ENCODE measurements at regions not wholly inside any gene's neighbourhood (a gene's known extent, or its start where the extent isn't known, plus 50 kb on each side); places are given as distances from the start of the nearest gene placed in this dataset.

GRCh38 chr10:53412651-53413050 is 640.1 kb upstream of the MBL2 start:
- Histone ChIP-seq H4K20me1 (ENCODE audit: insufficient read depth, low read length) (no peaks in the 10 kb centered on the region), H3K4me1 (ENCODE audit: insufficient read depth, low read length) (no peaks in the 10 kb centered on the region), H3K79me2 (ENCODE audit: insufficient read depth, low read length) (no peaks in the 10 kb centered on the region), H3K27ac (ENCODE audit: low read depth, low read length) (no peak overlapping the region), H3K36me3 (ENCODE audit: insufficient read depth, low read length) (no peaks in the 10 kb centered on the region), H3K4me2 (ENCODE audit: insufficient read depth, low read length) (no peak overlapping the region), H2AFZ (ENCODE audit: low read length) (no peak overlapping the region), H3K4me3 (ENCODE audit: insufficient read depth, low read length) (no peak overlapping the region), H3K27me3 (ENCODE audit: insufficient read depth, low read length) (no peaks in the 10 kb centered on the region), H3K9me3 (ENCODE audit: low read depth, low read length) (no peaks in the 10 kb centered on the region)
- no peak for TF ChIP-seq CTCF (IDR thresholded peaks at IDR 0.05; ENCODE audit: extremely low read depth, low read depth, low read length)
- no peak for DNase-seq (ENCODE audit: insufficient read length, low spot score, missing footprints)

- H2AFZ ChIP-seq (ENCODE audit: low read length), result no peak overlapping the region
- H3K4me2 ChIP-seq (ENCODE audit: insufficient read depth, low read length), result no peak overlapping the region
- H3K27ac ChIP-seq (ENCODE audit: low read depth, low read length), result no peak overlapping the region
- no peaks in the 10 kb centered on the region for H3K9me3 ChIP-seq (ENCODE audit: low read depth, low read length)
- no peaks in the 10 kb centered on the region for H3K79me2 ChIP-seq (ENCODE audit: insufficient read depth, low read length)
- no peak overlapping the region for H3K4me3 ChIP-seq (ENCODE audit: insufficient read depth, low read length)
- H3K36me3 ChIP-seq (ENCODE audit: insufficient read depth, low read length), result no peaks in the 10 kb centered on the region
- H3K4me1 ChIP-seq (ENCODE audit: insufficient read depth, low read length), result no peaks in the 10 kb centered on the region
- no peaks in the 10 kb centered on the region for H4K20me1 ChIP-seq (ENCODE audit: insufficient read depth, low read length)
- TF ChIP-seq CTCF (IDR thresholded peaks at IDR 0.05; ENCODE audit: extremely low read depth, low read depth, low read length), result no peak
- DNase-seq (ENCODE audit: insufficient read length, low spot score, missing footprints), result no peak
- H3K27me3 ChIP-seq (ENCODE audit: insufficient read depth, low read length), result no peaks in the 10 kb centered on the region
These were observed 633.9 kb upstream of the MBL2 start for GRCh38 chr10:53406532-53406931.

GRCh38 chr10:53403688-53404087 is 631.1 kb upstream of the MBL2 start:
- Histone ChIP-seq H3K4me2 (ENCODE audit: insufficient read depth, low read length) (no peak overlapping the region), H2AFZ (ENCODE audit: low read length) (no peak overlapping the region), H3K4me1 (ENCODE audit: insufficient read depth, low read length) (no peaks in the 10 kb centered on the region), H3K27me3 (ENCODE audit: insufficient read depth, low read length) (no peaks in the 10 kb centered on the region), H3K79me2 (ENCODE audit: insufficient read depth, low read length) (no peaks in the 10 kb centered on the region), H3K36me3 (ENCODE audit: insufficient read depth, low read length) (no peaks in the 10 kb centered on the region), H4K20me1 (ENCODE audit: insufficient read depth, low read length) (no peaks in the 10 kb centered on the region), H3K4me3 (ENCODE audit: insufficient read depth, low read length) (no peak overlapping the region), H3K27ac (ENCODE audit: low read depth, low read length) (no peak overlapping the region), H3K9me3 (ENCODE audit: low read depth, low read length) (no peaks in the 10 kb centered on the region)
- no peak for TF ChIP-seq CTCF (IDR thresholded peaks at IDR 0.05; ENCODE audit: extremely low read depth, low read depth, low read length)
- no peak for DNase-seq (ENCODE audit: insufficient read length, low spot score, missing footprints)

DNA sequence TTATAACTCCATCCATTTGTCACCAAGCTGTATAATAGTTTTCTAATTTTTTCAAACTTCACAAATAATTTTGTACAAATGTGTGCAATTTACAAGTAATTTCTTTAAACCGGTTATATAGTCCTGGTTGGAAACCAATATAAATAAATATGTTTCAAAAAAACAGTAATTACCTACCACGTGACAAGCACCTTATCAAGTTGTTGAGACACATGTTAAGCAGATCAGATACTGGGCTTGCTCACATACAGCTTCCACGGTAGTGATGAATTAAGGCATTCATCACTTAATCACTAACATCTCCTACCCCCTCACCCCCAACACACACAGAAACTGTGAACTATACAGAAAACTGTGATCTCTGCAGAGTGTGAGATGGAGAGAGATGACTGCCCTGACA is 630.0 kb upstream of the MBL2 start:
- Histone ChIP-seq H3K36me3 (ENCODE audit: insufficient read depth, low read length) (no peaks in the 10 kb centered on the region), H3K4me3 (ENCODE audit: insufficient read depth, low read length) (no peak overlapping the region), H4K20me1 (ENCODE audit: insufficient read depth, low read length) (no peaks in the 10 kb centered on the region), H3K9me3 (ENCODE audit: low read depth, low read length) (no peaks in the 10 kb centered on the region), H3K4me2 (ENCODE audit: insufficient read depth, low read length) (no peak overlapping the region), H3K79me2 (ENCODE audit: insufficient read depth, low read length) (no peaks in the 10 kb centered on the region), H3K27ac (ENCODE audit: low read depth, low read length) (no peak overlapping the region), H3K27me3 (ENCODE audit: insufficient read depth, low read length) (no peaks in the 10 kb centered on the region), H3K4me1 (ENCODE audit: insufficient read depth, low read length) (no peaks in the 10 kb centered on the region), H2AFZ (ENCODE audit: low read length) (no peak overlapping the region)
- no peak for TF ChIP-seq CTCF (IDR thresholded peaks at IDR 0.05; ENCODE audit: extremely low read depth, low read depth, low read length)
- no peak for DNase-seq (ENCODE audit: insufficient read length, low spot score, missing footprints)

Data from osteoblast (primary cell).